ENCODE measurements at regions not wholly inside any gene's neighbourhood (a gene's known extent, or its start where the extent isn't known, plus 50 kb on each side); places are given as distances from the start of the nearest gene placed in this dataset.

- TF ChIP-seq POLR2A (IDR thresholded peaks at IDR 0.05; ENCODE audit: low read depth, low read length) (no peak), POLR2AphosphoS5 (IDR thresholded peaks at IDR 0.05; ENCODE audit: low read depth, low read length) (no peak)
Measured at GRCh38 chr4:123916821-123917220, 520.2 kb downstream of the SPRY1 start.

Measured in GM12892 (cell line).